ENCODE measurements at regions not wholly inside any gene's neighbourhood (a gene's known extent, or its start where the extent isn't known, plus 50 kb on each side); places are given as distances from the start of the nearest gene placed in this dataset.

GRCh38 chr10:76733441-76733936, 904.1 kb downstream of the KCNMA1 start:
- TF ChIP-seq, protein P1, sequence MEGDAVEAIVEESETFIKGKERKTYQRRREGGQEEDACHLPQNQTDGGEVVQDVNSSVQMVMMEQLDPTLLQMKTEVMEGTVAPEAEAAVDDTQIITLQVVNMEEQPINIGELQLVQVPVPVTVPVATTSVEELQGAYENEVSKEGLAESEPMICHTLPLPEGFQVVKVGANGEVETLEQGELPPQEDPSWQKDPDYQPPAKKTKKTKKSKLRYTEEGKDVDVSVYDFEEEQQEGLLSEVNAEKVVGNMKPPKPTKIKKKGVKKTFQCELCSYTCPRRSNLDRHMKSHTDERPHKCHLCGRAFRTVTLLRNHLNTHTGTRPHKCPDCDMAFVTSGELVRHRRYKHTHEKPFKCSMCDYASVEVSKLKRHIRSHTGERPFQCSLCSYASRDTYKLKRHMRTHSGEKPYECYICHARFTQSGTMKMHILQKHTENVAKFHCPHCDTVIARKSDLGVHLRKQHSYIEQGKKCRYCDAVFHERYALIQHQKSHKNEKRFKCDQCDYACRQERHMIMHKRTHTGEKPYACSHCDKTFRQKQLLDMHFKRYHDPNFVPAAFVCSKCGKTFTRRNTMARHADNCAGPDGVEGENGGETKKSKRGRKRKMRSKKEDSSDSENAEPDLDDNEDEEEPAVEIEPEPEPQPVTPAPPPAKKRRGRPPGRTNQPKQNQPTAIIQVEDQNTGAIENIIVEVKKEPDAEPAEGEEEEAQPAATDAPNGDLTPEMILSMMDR (IDR thresholded peaks at IDR 0.05): no peak
- Mint-ChIP-seq H3K4me1 (ENCODE audit: low read depth) (no peaks in the 10 kb centered on the region), H3K27ac (ENCODE audit: unreplicated experiment) (no peak overlapping the region), H3K36me3 (ENCODE audit: low read depth) (no peaks in the 10 kb centered on the region), H3K27me3 (ENCODE audit: low read depth) (peaks cover 7% of the 10 kb centered on the region), H3K9me3 (ENCODE audit: low read depth) (peaks cover 9% of the 10 kb centered on the region), H3K4me3 (ENCODE audit: unreplicated experiment) (no peak overlapping the region)
- no peak for DNase-seq (ENCODE audit: low spot score)

DNA sequence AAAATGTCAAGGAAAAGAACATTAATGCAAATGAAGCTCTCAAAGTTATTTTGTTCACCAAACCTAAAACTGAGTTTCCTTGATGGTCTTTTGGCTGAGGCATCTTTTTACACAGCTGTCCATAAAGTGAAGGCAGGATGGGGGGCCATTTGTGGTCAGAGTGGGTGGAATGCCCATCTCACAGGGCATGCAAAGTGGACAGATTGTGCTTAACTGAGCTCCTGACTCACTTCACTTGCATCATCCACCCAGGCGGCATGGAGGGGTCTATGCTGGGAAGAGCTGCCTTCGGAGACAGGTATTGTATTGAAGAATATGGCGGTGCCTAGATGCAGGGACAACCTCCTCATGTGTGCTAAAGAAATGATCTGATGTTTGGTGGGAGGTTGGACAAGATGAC, 905.3 kb downstream of the KCNMA1 start:
- TF ChIP-seq, protein P1 (IDR thresholded peaks at IDR 0.05): no peak
- H3K36me3 Mint-ChIP-seq (ENCODE audit: low read depth): no peaks in the 10 kb centered on the region
- no peak for DNase-seq (ENCODE audit: low spot score)
- no peak overlapping the region for H3K4me3 Mint-ChIP-seq (ENCODE audit: unreplicated experiment)
- H3K9me3 Mint-ChIP-seq (ENCODE audit: low read depth): peaks cover 9% of the 10 kb centered on the region
- H3K4me1 Mint-ChIP-seq (ENCODE audit: low read depth): no peaks in the 10 kb centered on the region
- peaks cover 7% of the 10 kb centered on the region for H3K27me3 Mint-ChIP-seq (ENCODE audit: low read depth)
- no peak overlapping the region for H3K27ac Mint-ChIP-seq (ENCODE audit: unreplicated experiment)

DNA sequence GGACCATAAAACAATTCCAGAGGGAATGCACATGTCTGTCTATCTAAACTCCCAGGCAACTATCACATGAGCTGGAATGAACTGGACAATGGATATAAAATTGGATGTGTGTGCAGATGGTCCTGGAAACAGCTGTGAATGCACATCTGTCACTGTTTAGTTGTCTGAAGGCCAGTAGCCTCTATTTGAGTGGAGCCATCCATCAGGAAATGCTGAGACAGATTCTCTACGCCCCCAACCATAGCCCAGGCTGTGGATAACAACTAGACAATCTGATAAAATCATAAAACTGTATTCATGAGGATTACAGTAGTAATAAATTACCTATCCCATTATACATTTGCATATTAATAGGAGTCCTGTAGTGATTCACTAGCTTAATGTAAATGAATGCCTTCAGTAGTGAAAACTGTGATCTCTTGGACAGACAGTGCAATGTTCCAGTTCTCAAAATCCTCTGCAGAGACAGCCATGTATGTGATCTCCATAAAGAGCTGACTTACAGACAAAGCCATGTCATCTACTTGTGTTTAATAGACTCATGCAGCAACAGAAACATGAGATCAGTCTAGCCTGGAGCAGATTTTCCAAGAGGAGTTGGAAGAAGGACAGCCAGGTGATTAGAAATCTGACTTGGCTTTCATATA, 907.6 kb downstream of the KCNMA1 start:
- H3K27me3 Mint-ChIP-seq (ENCODE audit: low read depth): peaks cover 3% of the 10 kb centered on the region
- TF ChIP-seq, protein P1 (IDR thresholded peaks at IDR 0.05): no peak
- H3K27ac Mint-ChIP-seq (ENCODE audit: unreplicated experiment): no peak overlapping the region
- no peak overlapping the region for H3K4me3 Mint-ChIP-seq (ENCODE audit: unreplicated experiment)
- H3K4me1 Mint-ChIP-seq (ENCODE audit: low read depth): no peaks in the 10 kb centered on the region
- DNase-seq (ENCODE audit: low spot score): no peak
- peaks cover 9% of the 10 kb centered on the region for H3K9me3 Mint-ChIP-seq (ENCODE audit: low read depth)
- H3K36me3 Mint-ChIP-seq (ENCODE audit: low read depth): no peaks in the 10 kb centered on the region

- Mint-ChIP-seq H3K4me1 (ENCODE audit: low read depth) (no peaks in the 10 kb centered on the region), H3K36me3 (ENCODE audit: low read depth) (no peaks in the 10 kb centered on the region), H3K27ac (ENCODE audit: unreplicated experiment) (no peak overlapping the region), H3K4me3 (ENCODE audit: unreplicated experiment) (no peak overlapping the region), H3K9me3 (ENCODE audit: low read depth) (peaks cover 9% of the 10 kb centered on the region), H3K27me3 (ENCODE audit: low read depth) (peaks cover 3% of the 10 kb centered on the region)
- DNase-seq (ENCODE audit: low spot score): no peak
- TF ChIP-seq, protein P1 (IDR thresholded peaks at IDR 0.05): no peak
These were observed 908.3 kb downstream of the KCNMA1 start for GRCh38 chr10:76729346-76729745.

DNA sequence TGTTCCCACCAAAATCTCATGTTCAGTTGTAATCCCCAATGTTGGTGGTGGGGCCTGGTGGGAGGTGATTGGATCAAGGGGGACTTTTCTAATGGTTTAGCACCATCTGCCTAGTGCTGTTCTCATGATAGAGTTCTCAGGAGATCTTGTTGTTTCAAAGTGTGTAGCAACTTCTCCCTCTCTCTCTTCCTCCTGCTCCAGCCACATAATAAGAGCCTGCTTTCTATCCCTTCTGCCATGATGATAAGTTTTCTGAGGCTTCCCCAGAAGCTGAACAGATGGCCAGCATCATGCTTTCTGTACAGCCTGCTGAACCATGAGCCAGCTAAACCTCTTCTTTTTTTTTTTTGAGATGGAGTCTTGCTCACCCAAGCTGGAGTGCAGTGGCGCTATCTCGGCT, 910.6 kb downstream of the KCNMA1 start:
- H3K27me3 Mint-ChIP-seq (ENCODE audit: low read depth): peaks cover 3% of the 10 kb centered on the region
- no peak overlapping the region for H3K4me3 Mint-ChIP-seq (ENCODE audit: unreplicated experiment)
- no peaks in the 10 kb centered on the region for H3K36me3 Mint-ChIP-seq (ENCODE audit: low read depth)
- H3K9me3 Mint-ChIP-seq (ENCODE audit: low read depth): peaks cover 8% of the 10 kb centered on the region
- H3K27ac Mint-ChIP-seq (ENCODE audit: unreplicated experiment): no peak overlapping the region
- no peaks in the 10 kb centered on the region for H3K4me1 Mint-ChIP-seq (ENCODE audit: low read depth)
- TF ChIP-seq, protein P1 (IDR thresholded peaks at IDR 0.05): no peak
- DNase-seq (ENCODE audit: low spot score): no peak

Data from chondrocyte (in vitro differentiated cells).